Endothelial cell of umbilical vein (primary cell): ENCODE measurements at regions not wholly inside any gene's neighbourhood (a gene's known extent, or its start where the extent isn't known, plus 50 kb on each side); places are given as distances from the start of the nearest gene placed in this dataset.

Experiments used
- BruUV-seq: library from RNA; stranded (reverse); fragments of 400-500 nt; replicated peaks from 2 replicates; lab custom pipeline; 2021; lab: Mats Ljungman, UMichigan
- CTCF ChIA-PET: fragments of 300-600, 350-600 bp; sonication (Branson Sonifier 250); formaldehyde crosslinking; loops from one replicate; lab custom pipeline; 2021; ENCODE audit warnings: antibody characterized with exemption, inconsistent platforms; lab: Charles Lee
- POLR2A ChIA-PET: fragments of 300-600, 350-600 bp; sonication (Branson Sonifier 250); formaldehyde crosslinking; loops from one replicate; lab custom pipeline; 2021; ENCODE audit warnings: antibody characterized with exemption, inconsistent platforms; lab: Charles Lee
- DNase-seq: peaks from one replicate; pipeline ENCODE4 v3.0.0-alpha.2; 2011; ENCODE audit warnings: low read depth, low spot score
- FAIRE-seq: peaks from 2 replicates; lab custom pipeline; 2011; peaks lifted over from hg19 to GRCh38; lab: Jason Lieb, UNC
- H2AFZ ChIP-seq: 2 replicates; pipeline ENCODE4 v1.6.0; 2012; ENCODE audit warnings: low read depth, low read length, control low read depth, inconsistent platforms
- H3K27ac ChIP-seq: 2 replicates; pipeline ENCODE4 v1.5.1; 2011; ENCODE audit warnings: low read depth, mild to moderate bottlenecking, control low read depth, low read length, moderate library complexity; ENCODE audit not compliant: insufficient read depth
- H3K27me3 ChIP-seq, 2 experiments: 2 replicates each; pipeline versions ENCODE4 v1.6.0 to v1.6.1; 2011; ENCODE audit warnings: low read length in 2 of 2, mixed read lengths in 1 of 2; ENCODE audit not compliant: control insufficient read depth in 2 of 2, insufficient read depth in 2 of 2
- H3K36me3 ChIP-seq, 2 experiments: 2 replicates in 1 of 2; 3 replicates in 1 of 2; pipeline ENCODE4 v1.5.1; 2011; ENCODE audit warnings: low read length in 2 of 2, mild to moderate bottlenecking in 1 of 2, moderate library complexity in 1 of 2; ENCODE audit not compliant: control insufficient read depth in 2 of 2, insufficient read depth in 2 of 2; ENCODE audit errors: extremely low read depth in 1 of 2
- H3K4me1 ChIP-seq: 3 replicates; pipeline ENCODE4 v1.5.1; 2011; ENCODE audit warnings: mild to moderate bottlenecking, low read length; ENCODE audit not compliant: control insufficient read depth, insufficient read depth; ENCODE audit errors: extremely low read depth
- H3K4me2 ChIP-seq: 2 replicates; pipeline ENCODE4 v1.6.1; 2011; ENCODE audit warnings: low read length, control low read depth, mixed read lengths; ENCODE audit not compliant: insufficient read depth
- H3K4me3 ChIP-seq, 3 experiments: fragments of 200-600 bp in 1 of 3; sonication (generic), shearing (Covaris generic) in 1 of 3; replicated peaks in 1 of 3; 2 replicates each; pipeline ENCODE4 v1.5.1; 2011 to 2016; ENCODE audit warnings: control low read depth in 3 of 3, low read length in 3 of 3, mild to moderate bottlenecking in 2 of 3, inconsistent platforms in 1 of 3, low read depth in 1 of 3, moderate library complexity in 1 of 3; ENCODE audit not compliant: insufficient read depth in 1 of 3
- H3K79me2 ChIP-seq: 2 replicates; pipeline ENCODE4 v1.6.0; 2012; ENCODE audit warnings: low read length, inconsistent platforms; ENCODE audit not compliant: control insufficient read depth, insufficient read depth
- H3K9ac ChIP-seq: replicated peaks from 2 replicates; pipeline ENCODE3; 2011; ENCODE audit warnings: low read length, control low read depth; ENCODE audit not compliant: insufficient read depth; ENCODE audit errors: extremely low read depth
- H3K9me1 ChIP-seq: replicated peaks from 3 replicates; pipeline ENCODE4 v1.6.0; 2011; ENCODE audit warnings: mild to moderate bottlenecking, low read length; ENCODE audit not compliant: control insufficient read depth, insufficient read depth; ENCODE audit errors: extremely low read depth
- H3K9me3 ChIP-seq: replicated peaks from 2 replicates; pipeline ENCODE4 v1.5.1; 2012; ENCODE audit warnings: low read length, inconsistent platforms; ENCODE audit not compliant: control insufficient read depth, insufficient read depth
- H4K20me1 ChIP-seq: replicated peaks from 2 replicates; pipeline ENCODE3; 2011; ENCODE audit warnings: mild to moderate bottlenecking, low read length; ENCODE audit not compliant: control insufficient read depth, insufficient read depth; ENCODE audit errors: extremely low read depth
- EZH2 ChIP-seq: IDR thresholded peaks from 2 replicates; pipeline ENCODE4 v1.6.1; 2012; ENCODE audit warnings: borderline replicate concordance, low read depth, mild to moderate bottlenecking, moderate library complexity, low read length, inconsistent platforms; ENCODE audit not compliant: severe bottlenecking
- FOS ChIP-seq: IDR thresholded peaks from 2 replicates; pipeline ENCODE4 v1.6.1; 2011; ENCODE audit warnings: mild to moderate bottlenecking, low read length, moderate library complexity, borderline replicate concordance; ENCODE audit not compliant: insufficient read depth
- GATA2 ChIP-seq: IDR thresholded peaks from 2 replicates; pipeline ENCODE4 v1.7.0; 2011; ENCODE audit warnings: low read depth, mild to moderate bottlenecking, moderate library complexity, mixed read lengths, low read length; ENCODE audit not compliant: insufficient read length, insufficient read depth
- JUN ChIP-seq: IDR thresholded peaks from 2 replicates; pipeline ENCODE4 v1.6.1; 2011; ENCODE audit warnings: borderline replicate concordance, low read depth; ENCODE audit not compliant: insufficient read length, insufficient read depth
- MYC ChIP-seq: IDR thresholded peaks from one replicate; pipeline ENCODE4 v1.6.1; 2011; ENCODE audit warnings: mild to moderate bottlenecking, low read depth, low read length
- POLR2A ChIP-seq: IDR thresholded peaks from 2 replicates; pipeline ENCODE4 v1.6.1; 2012; ENCODE audit warnings: low read depth, mild to moderate bottlenecking, control low read depth, low read length
- POLR2AphosphoS5 ChIP-seq: IDR thresholded peaks from 2 replicates; pipeline ENCODE4 v1.6.1; 2012; ENCODE audit warnings: low read depth, mild to moderate bottlenecking, control low read depth, low read length, moderate library complexity; ENCODE audit not compliant: insufficient read depth
- dilution Hi-C: fragments of 300-500 bp; cut with MboI; formaldehyde crosslinking; loops from one replicate; pipeline ENCODE4 v1.15.0; 2019; ENCODE audit warnings: low sequenced_read_pairs; ENCODE audit not compliant: extremely low pct_ligation_motif_present
- intact Hi-C: fragments of 100-400 bp; cut with micrococcal nuclease; formaldehyde crosslinking; loops from one replicate; pipeline ENCODE4 v1.10.0; 2022
- TF ChIP-seq, protein P1 (sequence below), 2 donors: IDR thresholded peaks; 1 replicate in 1 of 2; 2 replicates in 1 of 2; pipeline ENCODE4 v1.5.1; 2011; ENCODE audit warnings: low read length in 2 of 2, mild to moderate bottlenecking in 2 of 2, moderate library complexity in 2 of 2, control low read depth in 1 of 2, inconsistent platforms in 1 of 2, low read depth in 1 of 2; ENCODE audit not compliant: insufficient read depth in 1 of 2; ENCODE audit errors: extremely low read depth in 1 of 2
- TF ChIP-seq, protein P2 (sequence below): IDR thresholded peaks from 2 replicates; pipeline ENCODE4 v1.6.1; 2011; ENCODE audit not compliant: insufficient read depth, insufficient read length

DNA sequence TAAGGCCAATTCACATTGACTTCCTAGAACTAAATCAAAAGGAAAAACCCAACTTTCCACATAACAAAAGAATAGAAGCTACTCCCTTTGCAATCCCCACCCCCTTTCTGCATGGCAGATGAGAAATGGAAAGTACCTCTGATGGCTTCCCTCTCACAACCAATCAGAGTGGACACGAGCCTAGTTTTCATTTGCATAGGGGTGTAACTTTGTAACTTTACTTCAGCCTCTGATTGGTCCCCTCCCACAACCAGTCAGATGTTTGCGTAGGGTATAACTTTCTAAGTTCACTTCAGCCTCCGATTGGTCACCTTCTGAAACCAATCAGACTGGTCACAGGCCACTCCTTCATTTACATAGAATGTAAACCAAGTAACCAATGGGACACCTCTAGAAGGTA is 328.5 kb downstream of the CDH26 start:
- no peaks in the 10 kb centered on the region for H3K9me1 ChIP-seq
- no peak overlapping the region for H3K27ac ChIP-seq
- no TSS peak for BruUV-seq
- no peak for TF ChIP-seq JUN
- TF ChIP-seq POLR2AphosphoS5, result no peak
- TF ChIP-seq, protein P1, sequence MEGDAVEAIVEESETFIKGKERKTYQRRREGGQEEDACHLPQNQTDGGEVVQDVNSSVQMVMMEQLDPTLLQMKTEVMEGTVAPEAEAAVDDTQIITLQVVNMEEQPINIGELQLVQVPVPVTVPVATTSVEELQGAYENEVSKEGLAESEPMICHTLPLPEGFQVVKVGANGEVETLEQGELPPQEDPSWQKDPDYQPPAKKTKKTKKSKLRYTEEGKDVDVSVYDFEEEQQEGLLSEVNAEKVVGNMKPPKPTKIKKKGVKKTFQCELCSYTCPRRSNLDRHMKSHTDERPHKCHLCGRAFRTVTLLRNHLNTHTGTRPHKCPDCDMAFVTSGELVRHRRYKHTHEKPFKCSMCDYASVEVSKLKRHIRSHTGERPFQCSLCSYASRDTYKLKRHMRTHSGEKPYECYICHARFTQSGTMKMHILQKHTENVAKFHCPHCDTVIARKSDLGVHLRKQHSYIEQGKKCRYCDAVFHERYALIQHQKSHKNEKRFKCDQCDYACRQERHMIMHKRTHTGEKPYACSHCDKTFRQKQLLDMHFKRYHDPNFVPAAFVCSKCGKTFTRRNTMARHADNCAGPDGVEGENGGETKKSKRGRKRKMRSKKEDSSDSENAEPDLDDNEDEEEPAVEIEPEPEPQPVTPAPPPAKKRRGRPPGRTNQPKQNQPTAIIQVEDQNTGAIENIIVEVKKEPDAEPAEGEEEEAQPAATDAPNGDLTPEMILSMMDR (IDR thresholded peaks at IDR 0.05; ENCODE audit: extremely low read depth in 1 of 2, insufficient read depth in 1 of 2, low read depth in 1 of 2, low read length in 2 of 2), result no peak
- TF ChIP-seq, protein P2, sequence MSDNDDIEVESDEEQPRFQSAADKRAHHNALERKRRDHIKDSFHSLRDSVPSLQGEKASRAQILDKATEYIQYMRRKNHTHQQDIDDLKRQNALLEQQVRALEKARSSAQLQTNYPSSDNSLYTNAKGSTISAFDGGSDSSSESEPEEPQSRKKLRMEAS, result no peak
- TF ChIP-seq GATA2, result no peak
- no peak for TF ChIP-seq POLR2A
- TF ChIP-seq MYC, result no peak
- TF ChIP-seq EZH2, result no peak
- TF ChIP-seq FOS, result no peak
- peaks cover 3% of the 10 kb centered on the region for H3K9me3 ChIP-seq
- CTCF ChIA-PET, result no interaction called here
- no peaks in the 10 kb centered on the region for H3K36me3 ChIP-seq
- H2AFZ ChIP-seq, result no peak overlapping the region
- no peaks in the 10 kb centered on the region for H4K20me1 ChIP-seq
- no peak overlapping the region for H3K4me2 ChIP-seq
- intact Hi-C loops, result no loop called here
- POLR2A ChIA-PET, result no interaction called here
- H3K4me1 ChIP-seq, result no peaks in the 10 kb centered on the region
- no peaks in the 10 kb centered on the region for H3K27me3 ChIP-seq
- FAIRE-seq, result no peak
- no peaks in the 10 kb centered on the region for H3K79me2 ChIP-seq
- DNase-seq, result no peak
- no peak overlapping the region for H3K4me3 ChIP-seq
- dilution Hi-C loops, result no loop called here
- no peak overlapping the region for H3K9ac ChIP-seq
